K562 (cell line): ENCODE measurements at regions not wholly inside any gene's neighbourhood (a gene's known extent, or its start where the extent isn't known, plus 50 kb on each side); places are given as distances from the start of the nearest gene placed in this dataset.

Source experiments
- BCOR ChIP-seq: fragments of 450-650 bp; IDR thresholded peaks from 2 replicates; pipeline ENCODE4 v1.6.1; 2016
- CEBPG ChIP-seq, 3 experiments: fragments of 200-800 bp in 1 of 3; sonication (Bioruptor generic) in 1 of 3; sonication (generic) in 1 of 3; formaldehyde crosslinking in 1 of 3; IDR thresholded peaks in 2 of 3; conservative IDR thresholded peaks in 1 of 3; 2 replicates each; pipeline versions ENCODE4 v1.6.1 to v1.8.0; 2016 to 2022; ENCODE audit warnings: missing compliant biosample characterization in 2 of 3, missing genetic modification characterization in 2 of 3, mild to moderate bottlenecking in 1 of 3, missing genetic modification reagents in 1 of 3
- CREM ChIP-seq: IDR thresholded peaks from 2 replicates; pipeline ENCODE4 v1.6.1; 2014; ENCODE audit warnings: antibody characterized with exemption, low read depth
- E2F3 ChIP-seq: fragments of 250-450 bp; sonication (Bioruptor Pico); IDR thresholded peaks from 2 replicates; pipeline ENCODE4 v1.4.0; 2020; ENCODE audit warnings: mild to moderate bottlenecking
- HMGN3 ChIP-seq: IDR thresholded peaks from 2 replicates; pipeline ENCODE4 v1.6.1; 2011; ENCODE audit warnings: borderline replicate concordance, low read depth, mild to moderate bottlenecking, mixed read lengths, low read length; ENCODE audit not compliant: insufficient read length; ENCODE audit errors: extremely low read depth
- PHTF2 ChIP-seq: fragments of 250-450 bp; sonication (Bioruptor Pico); IDR thresholded peaks from 2 replicates; pipeline ENCODE4 v1.5.0; 2021; ENCODE audit warnings: mild to moderate bottlenecking
- STAG1 ChIP-seq: sonication (generic); formaldehyde crosslinking; IDR thresholded peaks from 2 replicates; pipeline ENCODE4 v1.5.0; 2020; ENCODE audit warnings: missing genetic modification reagents, borderline replicate concordance
- ZNF197 ChIP-seq: fragments of 200-800 bp; sonication (Bioruptor generic); IDR thresholded peaks from 2 replicates; pipeline ENCODE4 v1.6.1; 2016; ENCODE audit warnings: low read depth, missing genetic modification characterization, missing compliant biosample characterization
- ZNF407 ChIP-seq: fragments of 450-650 bp; IDR thresholded peaks from 2 replicates; pipeline ENCODE4 v1.6.1; 2016; ENCODE audit warnings: low read depth
- TF ChIP-seq, protein P1 (sequence below), 3 experiments: IDR thresholded peaks in 2 of 3; conservative IDR thresholded peaks in 1 of 3; 2 replicates each; pipeline ENCODE4 v1.5.1; 2011 to 2012; ENCODE audit warnings: low read length in 3 of 3, mild to moderate bottlenecking in 3 of 3, control low read depth in 2 of 3, improper control_type of control experiment in 1 of 3, inconsistent platforms in 1 of 3, low read depth in 1 of 3, mixed read lengths in 1 of 3, moderate library complexity in 1 of 3; ENCODE audit not compliant: insufficient read depth in 2 of 3

DNA sequence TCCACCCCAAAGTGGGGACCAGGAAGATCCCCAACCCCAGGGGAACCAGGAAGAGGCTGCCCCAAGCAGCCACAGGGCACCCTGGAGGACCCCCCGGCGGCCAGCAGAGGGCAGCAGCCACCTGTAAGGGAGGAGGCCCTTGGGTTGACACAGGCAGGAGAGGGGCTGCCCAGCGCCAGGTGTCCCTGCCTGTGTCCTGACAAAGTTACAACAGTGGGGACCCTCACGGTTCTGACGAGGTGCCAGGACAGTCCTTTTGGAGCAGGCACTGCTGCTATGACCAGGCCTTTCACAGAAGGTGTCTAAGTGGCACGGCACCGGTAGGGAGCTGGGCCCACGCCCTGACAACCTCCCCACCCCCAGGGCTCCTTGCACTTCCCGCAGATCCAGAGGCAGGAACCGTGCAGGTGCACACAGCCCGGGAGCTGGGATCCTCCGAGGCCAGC, 176.7 kb downstream of the BMP7 start (continued):
- no peak for TF ChIP-seq ZNF407
- TF ChIP-seq STAG1 (CRISPR knock-in tag), result peak; percentile 85; the same call in 1 of the 2 replicates
- TF ChIP-seq ZNF197 (CRISPR knock-in tag), result no peak
- TF ChIP-seq BCOR, result no peak
- TF ChIP-seq E2F3 (CRISPR knock-in tag), result 0 out of 2 replicates have a peak, but pooled peaks have one; percentile 5
- no peak for TF ChIP-seq HMGN3
- no peak for TF ChIP-seq PHTF2 (CRISPR knock-in tag)
- TF ChIP-seq, protein P1, sequence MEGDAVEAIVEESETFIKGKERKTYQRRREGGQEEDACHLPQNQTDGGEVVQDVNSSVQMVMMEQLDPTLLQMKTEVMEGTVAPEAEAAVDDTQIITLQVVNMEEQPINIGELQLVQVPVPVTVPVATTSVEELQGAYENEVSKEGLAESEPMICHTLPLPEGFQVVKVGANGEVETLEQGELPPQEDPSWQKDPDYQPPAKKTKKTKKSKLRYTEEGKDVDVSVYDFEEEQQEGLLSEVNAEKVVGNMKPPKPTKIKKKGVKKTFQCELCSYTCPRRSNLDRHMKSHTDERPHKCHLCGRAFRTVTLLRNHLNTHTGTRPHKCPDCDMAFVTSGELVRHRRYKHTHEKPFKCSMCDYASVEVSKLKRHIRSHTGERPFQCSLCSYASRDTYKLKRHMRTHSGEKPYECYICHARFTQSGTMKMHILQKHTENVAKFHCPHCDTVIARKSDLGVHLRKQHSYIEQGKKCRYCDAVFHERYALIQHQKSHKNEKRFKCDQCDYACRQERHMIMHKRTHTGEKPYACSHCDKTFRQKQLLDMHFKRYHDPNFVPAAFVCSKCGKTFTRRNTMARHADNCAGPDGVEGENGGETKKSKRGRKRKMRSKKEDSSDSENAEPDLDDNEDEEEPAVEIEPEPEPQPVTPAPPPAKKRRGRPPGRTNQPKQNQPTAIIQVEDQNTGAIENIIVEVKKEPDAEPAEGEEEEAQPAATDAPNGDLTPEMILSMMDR (IDR thresholded peaks at IDR 0.05 in 2 of 3, conservative IDR thresholded peaks at IDR 0.05 in 1 of 3; ENCODE audit: insufficient read depth in 2 of 3, low read depth in 1 of 3, low read length in 3 of 3), result peak; percentile 89 to 93 (median 91)
- TF ChIP-seq CREM, result no peak
- no peak for TF ChIP-seq CEBPG (CRISPR knock-in tag; IDR thresholded peaks at IDR 0.05)
- TF ChIP-seq CEBPG (tag; conservative IDR thresholded peaks at IDR 0.05 in 1 of 2, IDR thresholded peaks at IDR 0.05 in 1 of 2), result no peak
